Renal cortical epithelial cell (primary cell): ENCODE measurements at regions not wholly inside any gene's neighbourhood (a gene's known extent, or its start where the extent isn't known, plus 50 kb on each side); places are given as distances from the start of the nearest gene placed in this dataset.
A peak's percentile ranks its signal among the peaks of the same experiment; 100 is the strongest.

ENCODE experiments used
- DNase-seq: peaks from one replicate; pipeline ENCODE4 v3.0.0-alpha.2; 2011; ENCODE audit warnings: low read depth

DNA sequence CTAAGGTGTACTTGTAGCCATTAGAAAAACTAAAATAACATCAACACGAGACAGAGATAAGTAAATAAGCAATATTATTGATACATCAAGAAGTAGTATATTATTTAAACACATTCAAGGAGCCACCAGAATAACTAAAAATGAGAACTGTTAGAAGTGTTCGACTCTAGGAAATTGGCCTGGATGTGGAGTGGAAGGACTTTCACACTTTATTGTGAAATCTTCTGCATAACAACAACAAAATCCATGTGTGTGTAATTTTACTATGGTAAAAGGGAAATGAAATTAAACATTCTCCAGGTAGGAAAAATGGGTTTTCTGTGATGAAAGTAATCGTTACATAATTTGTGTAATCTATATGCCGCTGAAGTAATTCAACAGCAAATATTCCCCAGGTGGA, 96.3 kb upstream of the RNF152 start:
- no peak for DNase-seq

DNA sequence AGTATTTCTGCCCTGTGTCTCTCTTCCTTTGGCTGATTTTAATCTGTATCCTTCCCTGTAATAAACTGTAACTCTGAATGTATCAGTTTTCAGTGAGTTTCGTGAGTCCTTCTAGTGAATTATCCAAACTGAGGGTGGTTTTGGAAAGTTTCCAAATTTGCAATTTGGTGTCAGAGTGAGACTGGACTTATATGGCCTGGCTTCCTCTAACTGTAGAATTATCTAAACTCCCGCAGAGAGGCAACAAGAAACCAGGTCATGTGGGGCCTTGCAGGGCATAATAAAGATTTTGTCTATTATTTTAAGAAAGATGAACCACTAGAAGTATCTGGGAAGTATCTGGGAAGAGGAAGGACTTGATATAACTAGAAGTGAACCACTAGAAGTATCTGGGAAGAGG, 95.3 kb upstream of the RNF152 start:
- no peak for DNase-seq

DNA sequence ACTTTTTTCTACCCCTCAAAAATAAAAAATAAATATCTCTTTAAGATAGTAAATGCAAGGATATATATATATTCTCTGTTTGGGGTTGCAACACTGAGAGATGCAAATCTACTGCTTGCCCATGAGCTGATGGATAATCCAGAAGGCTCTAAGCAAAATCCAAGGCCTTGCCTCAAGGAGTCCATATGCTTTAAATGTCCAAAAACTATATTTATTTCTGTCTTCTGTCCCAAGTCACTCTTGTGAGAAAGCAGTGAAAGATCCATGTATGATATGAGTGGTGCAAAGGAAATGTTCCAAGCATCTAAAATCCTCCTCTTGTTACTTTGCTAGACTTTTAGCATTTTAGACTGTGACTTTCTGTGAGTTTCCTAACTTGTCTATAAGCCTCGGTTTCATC, 92.9 kb upstream of the RNF152 start:
- no peak for DNase-seq

DNA sequence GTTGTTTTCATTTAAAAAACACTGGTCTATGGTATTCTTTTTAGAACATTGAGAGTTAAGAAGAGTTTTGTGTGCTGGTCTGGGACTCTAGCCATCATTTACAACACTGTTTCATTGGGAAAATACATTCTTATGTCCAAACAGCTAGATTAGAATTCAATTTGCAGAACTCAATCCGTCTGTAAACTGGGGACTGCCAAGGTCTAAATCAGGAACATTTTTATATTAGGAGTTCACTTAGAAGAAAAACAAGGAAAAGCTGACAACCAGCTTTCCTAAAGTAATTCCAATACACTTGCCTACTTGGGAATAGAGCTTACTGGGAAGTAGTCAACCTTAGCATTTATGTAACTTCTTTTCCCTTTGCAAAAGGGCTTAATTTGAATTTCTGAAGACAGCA, 91.5 kb upstream of the RNF152 start:
- no peak for DNase-seq

DNA sequence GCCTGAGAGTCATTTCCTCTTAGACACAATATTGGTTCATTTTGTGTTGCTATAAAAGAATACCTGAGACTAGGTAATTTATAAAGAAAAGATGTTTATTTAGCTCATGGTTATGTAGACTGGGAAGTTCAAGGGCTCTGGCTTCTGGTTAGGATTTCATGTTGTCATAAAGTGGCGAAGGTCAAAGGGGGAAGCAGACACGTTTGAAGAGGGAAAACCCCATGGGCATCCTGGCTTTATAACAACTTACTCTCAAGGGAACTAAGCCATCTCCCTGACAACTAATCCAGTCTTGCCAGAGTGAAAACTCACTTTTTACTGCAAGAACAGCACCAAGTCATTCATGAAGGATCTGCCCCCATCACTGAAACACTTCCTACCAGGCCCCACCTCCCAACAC, 89.7 kb upstream of the RNF152 start:
- no peak for DNase-seq

DNA sequence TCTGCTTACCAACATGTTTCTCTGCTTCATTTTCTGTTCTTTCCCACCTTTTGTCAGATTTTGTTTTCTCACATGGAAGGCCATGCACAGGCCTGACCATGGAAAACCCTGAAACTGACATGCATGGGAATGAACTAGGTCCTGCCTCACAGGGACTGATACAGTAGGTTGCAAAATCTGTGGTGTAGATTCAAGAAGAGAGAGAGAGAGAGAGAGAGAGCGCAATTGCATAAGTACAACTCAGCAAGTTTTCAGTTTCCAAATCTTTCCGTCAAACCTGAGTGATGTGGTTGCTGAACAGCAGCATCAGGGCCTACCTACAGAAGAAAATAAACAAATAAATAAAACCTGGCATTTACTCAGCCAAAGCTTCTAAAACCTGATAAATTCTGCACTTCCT, 87.5 kb upstream of the RNF152 start:
- DNase-seq: no peak

DNA sequence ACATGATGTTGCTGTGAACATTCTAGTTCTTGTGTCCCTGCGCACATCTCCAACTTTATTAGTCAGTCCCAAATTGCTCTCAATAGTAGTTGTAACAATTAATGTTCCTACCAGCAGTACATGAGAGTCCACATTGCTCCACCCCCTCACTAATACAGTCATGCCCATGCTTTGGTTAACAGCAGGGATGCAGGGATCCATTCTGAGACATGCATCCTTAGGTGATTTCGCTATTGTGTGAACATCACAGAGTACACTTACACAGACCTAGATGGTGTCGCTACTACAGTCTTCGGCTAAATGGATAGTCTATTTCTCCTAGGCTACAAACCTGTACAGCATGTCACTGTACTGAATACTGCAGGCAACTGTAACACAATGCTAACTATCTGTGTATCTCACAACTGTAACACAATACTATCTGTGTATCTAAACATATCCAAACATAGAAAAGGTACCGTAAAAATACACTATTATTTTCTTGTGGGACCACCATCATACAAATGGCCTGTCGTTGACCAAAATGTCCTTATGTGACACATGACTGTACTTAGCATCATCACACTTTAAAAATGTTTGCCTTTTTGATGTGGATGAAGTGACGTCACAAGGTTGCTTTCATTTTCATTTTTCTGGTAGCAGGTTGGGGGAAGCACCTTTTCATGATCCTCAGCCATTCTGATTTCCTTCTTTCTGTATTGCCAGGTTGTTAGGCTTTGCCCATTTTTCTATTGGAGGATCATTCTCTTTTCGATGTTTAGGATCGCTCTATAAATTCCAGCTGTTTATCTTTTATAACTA, 82.9 kb upstream of the RNF152 start:
- no peak for DNase-seq

DNA sequence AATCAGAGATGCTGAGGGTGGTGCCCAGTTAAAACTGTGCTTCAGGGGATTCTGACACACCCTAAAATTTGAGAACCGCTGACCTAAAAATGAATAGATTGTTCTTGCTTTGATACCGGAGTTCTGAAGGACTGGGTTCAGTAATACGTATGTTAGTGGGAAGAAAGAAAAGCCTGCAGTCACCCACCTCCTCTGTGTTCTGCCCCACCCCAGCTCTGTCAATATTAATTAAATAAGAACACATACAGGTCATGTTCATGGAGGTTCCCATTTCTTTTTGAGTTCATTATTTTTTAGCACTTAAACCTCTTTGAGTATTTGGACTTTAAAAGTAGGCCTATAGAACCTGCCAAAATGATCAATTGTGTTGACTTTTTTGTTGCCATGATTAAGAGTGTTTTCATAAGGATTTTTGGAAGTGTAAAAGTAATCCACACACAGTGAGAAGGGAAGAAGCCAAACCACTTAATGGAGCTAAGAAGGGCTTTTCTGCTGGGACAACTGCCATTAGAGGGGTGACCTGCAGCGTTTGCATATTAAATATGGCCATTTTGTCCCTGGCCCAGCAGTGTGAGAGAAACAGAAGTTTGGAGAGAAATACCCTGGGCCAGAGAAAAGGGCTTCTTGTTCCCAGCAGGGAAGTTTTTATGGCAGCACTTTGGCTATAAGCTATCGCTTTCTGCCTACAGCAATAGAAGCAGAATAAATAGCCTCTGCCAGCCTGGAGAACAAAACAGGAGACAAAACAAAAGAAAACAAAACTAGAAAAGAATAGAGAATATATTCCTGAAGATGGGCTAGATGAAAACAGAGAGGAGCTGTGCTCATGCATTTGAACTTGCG, 80.7 kb upstream of the RNF152 start:
- no peak for DNase-seq

DNA sequence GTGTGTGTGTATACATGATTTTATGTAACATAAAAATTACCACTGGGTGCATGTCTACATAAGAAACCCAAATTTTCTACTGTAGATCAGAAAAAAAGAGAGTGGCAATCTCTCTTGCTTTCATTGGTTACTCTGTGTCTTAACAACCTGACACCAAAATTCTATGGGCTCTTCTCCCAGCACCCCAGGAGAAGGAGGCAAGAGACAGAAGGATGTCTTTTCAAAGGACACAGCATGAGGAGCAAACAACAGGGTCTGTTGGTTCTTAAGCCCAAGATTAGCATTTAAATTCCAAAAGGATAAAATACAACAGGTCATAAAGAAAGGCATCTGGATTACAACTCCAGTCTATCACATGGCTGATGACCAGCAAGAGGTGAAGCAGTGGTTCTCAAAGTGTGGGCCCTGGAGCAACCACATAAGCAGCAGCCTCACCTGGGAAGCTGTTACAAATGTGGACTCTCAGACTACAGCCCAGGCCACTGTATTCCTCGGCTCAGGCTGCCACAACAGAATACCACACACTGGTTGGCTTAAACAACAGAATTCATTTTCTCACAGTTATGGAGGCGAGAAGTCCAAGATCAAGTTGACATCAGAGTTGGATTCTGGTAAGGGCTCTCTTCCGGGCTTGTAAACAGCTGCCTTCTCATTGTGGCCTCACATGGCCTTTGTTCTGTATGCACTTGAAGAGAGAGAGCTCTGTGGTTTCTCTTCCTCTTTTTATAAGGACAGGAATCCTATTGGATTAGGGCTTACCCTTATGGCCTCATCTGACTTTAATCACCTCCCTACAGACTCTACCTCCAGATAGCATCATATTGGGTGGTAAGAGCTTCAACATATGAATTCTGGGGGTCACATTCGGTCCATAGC, 79.8 kb upstream of the RNF152 start:
- DNase-seq: no peak

DNA sequence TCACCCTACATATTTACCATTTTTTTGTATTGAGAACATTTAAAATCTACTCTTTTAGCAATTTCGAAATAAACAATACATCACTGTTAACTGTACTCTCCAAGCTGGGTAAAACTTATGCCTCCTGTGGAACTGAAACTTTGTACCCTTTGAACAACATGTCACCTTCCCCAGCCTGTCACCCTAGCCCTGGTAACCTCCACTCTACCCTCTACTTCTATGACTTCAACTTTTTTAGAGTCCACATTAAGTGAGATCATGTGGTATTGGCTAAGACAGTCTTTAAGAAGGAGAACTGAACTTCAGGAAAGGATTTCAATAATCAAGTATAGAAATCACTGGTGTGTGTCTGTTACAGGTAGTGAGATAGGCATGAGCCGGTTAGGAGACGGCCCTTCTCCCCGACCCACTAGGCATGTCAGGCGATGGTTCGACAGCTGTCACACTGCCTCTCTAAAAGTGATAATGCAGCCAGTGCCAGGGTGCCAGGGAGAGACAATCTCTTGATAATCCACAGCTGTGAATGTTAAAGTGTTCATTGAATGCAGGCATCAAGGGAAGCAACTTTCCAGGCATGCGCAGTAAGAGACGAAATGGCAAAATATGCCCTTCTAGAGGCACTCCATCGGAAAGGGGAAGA, 74.6 kb upstream of the RNF152 start:
- no peak for DNase-seq

DNA sequence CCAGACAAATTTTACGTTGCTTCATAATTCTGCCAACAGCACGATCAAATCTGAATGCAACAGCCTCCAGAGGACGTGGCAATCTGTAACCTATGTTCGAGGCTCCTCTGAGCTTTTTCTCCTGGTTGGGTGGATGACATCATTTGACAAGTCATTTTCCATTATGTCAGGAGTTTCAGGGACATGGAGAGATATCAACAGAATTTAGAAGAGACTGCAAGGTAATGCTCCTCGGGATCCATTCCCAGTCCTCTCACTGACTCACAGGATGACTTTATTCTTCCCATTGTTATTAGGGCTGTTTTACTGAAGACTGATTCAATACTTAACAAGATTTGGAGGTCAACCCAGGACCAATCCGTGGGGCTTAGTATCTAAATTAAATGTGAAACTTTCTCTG, 72.5 kb upstream of the RNF152 start:
- DNase-seq: no peak

DNA sequence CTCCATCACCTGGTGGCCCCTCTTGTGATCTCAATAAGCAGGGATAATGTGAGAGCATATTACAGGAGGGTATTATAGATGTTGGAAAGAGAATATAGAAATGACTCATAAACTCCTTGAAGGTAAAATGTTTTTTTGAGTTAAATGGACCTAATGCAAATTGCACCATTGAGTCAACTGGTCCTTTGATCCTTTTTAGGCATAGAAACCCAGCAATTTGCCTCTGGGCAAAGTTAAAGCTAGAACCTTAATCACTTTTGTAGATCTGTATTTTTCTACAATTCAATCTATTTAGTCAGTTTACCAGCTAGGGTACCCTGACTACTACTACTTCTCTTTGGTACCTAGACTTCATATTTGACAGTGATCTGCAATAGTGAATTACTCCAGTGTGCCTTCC, 71.8 kb upstream of the RNF152 start:
- DNase-seq: no peak

DNA sequence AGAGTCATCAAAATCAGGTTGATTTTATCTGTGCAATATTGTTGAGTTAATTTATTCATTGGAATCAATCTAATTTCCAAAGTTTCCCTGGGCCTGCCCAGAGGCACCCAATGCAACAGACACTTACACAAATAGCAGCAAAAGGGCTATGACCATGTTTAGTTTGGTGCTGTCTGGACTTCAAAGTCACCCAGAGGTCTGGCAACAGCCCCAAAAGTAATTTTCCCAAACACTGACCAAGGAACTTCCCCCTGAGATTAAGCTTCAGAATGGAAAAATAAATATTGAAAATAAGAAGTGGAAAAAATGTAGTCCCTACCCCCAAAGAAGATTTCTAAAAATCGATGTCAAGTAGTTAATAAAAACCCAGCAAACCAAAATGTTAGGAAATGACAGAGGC, 70.9 kb upstream of the RNF152 start:
- DNase-seq: no peak

DNA sequence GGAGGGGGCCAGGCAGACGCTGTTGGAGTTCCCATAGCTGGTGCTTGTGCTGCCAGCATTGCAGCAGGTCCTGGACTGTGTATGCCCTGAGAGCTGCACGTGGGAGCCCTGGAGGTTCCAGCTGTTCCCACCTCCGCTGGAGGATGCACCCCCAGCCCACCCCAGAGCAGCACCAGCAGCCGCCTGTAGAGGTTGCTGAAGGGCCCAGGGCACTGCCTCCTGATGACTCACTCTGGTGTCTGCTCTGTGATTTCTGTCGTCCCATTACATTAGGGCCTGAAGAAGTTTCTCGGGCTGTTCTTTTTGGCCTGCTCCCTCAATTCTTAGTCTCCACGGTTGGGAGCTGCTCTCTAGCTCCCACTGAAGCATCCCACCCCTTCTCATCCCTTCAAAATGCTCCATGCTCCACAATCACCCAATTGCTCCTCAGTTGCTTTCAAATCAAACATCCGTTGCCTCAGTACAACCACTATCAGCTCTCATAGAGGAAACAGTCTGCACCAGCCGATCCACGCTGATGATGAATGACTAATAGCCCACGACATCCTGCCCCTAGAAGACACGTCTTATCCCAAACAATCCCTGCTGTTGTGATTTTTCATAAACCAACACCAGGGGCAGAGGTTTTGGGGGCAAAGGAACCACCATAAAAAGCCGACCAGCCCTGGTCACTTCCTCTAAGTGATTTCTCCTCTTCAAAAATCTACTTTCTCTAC, 65.2 kb upstream of the RNF152 start:
- DNase-seq: no peak

DNA sequence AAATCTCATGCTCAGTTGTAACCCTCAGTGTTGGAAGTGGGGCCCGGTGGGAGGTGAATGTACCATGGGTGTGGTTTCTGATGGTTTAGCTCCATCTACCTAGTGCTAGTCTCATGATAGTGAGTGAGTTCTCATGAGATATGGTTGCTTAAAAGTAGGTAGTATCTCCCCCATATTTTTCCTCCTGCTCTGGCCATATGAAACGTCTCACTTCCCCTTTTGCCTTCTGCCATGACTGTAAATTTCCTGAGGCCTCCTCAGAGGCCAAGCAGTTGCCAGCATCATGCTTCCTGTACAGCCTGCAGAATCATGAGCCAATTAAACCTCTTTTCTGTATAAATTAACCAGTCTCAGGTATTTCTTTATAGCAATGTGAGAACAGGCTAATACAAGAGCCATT, 62.8 kb upstream of the RNF152 start:
- no peak for DNase-seq

DNA sequence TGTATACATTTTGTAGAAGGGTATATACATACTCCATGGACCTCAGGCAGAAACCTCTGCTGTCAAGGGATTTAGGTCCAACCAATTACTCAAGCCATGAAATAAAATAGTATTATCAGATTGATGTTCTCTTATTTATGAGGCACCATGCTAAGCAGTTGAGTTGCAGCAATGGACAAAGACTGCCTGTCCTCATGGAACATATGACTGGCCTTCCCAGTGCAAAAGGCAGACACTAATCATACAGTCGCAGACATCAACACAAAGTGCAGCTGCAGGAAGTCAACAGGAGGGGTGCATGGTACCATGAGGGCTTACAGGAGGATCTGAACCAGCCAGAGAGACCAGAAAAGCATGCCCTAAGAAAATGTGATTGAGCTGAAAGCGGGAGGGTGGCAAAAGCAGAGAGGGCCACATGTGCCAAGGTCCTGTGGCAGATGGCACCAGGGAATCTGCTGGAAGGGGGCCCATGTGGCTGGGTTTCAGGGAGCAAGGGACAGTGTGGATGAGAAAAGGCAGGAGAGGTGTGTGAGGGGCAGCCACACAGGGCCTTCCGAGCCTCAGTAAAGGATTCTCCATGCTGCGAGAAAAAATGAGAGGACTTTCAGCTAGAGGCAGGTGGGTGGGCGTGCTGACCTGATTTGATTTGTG, 61.4 kb upstream of the RNF152 start:
- DNase-seq: no peak

DNA sequence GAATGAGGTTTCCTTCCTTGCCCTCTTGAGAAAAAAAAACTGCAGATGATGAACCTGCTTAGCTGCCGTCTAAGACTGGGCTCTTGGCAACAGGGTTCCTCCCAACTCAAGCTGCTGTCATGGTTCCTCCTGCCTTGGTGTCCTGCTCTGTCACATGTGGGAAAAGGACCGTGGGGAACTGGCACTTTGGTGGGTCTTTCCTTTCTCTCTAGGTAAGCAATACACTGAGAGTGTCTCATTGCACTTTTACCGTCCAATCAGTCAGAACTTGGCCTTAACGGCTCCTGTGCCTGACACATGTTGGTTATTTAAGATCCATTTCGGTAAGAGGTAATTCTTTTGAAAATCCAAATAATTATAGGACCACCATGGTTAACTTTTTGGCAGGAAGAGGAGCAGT, 60.8 kb upstream of the RNF152 start:
- DNase-seq: no peak

DNA sequence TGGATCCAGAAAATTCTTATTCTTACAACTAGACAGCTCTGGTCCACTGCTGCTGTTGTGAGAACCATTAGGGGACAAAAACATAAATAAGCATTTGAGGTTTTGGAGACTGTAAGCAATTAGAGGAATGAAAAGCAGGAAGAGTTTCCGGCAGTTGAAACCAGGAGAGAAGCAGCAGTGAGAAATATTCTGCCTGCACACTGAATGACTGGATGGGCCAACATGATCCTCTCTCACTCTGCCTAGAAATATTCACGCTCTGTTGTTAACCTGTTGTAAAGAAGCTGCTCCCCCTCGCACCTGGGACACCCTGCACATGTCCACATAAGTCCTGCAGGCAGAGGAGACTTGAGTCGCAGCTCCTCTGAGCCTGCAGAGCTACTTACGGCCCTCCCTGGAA, 60.4 kb upstream of the RNF152 start:
- DNase-seq: no peak

DNA sequence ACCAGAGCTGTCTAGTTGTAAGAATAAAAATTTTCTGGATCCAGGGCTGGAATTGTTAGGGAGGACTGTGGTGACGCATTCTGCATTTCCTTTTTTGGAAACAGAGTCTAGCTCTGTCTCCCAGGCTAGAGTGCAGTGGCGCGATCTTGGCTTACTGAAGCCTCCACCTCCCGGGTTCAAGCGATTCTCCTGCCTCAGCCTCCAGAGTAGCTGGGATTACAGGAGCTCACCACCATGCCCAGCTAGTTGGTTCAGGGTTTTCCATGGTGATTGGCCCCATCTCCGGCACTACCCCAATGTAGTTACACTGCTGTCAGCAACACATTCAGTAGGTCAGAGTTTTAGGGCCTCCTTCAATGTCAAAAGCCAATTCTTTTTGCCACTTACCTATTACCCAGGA, 58.6 kb upstream of the RNF152 start:
- DNase-seq: no peak

DNA sequence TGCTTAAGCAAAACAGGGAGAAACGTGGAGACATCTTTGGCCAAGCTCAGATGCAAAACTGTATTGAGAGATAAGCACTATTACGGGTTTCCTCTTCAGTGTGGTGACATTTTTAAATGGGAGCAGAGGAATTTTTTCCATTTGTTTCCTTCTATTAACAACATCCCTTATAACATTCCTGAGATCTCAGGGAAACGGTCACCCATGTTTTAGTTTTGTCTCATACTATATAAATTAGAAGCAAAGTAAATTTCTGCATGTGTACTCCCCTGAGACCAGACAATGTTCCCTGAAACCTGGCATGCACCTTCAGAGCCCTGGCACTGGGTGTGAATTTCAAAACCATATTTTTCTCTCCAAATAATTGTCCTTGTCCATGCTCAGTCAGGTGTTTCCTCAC, 57.6 kb upstream of the RNF152 start:
- no peak for DNase-seq

DNA sequence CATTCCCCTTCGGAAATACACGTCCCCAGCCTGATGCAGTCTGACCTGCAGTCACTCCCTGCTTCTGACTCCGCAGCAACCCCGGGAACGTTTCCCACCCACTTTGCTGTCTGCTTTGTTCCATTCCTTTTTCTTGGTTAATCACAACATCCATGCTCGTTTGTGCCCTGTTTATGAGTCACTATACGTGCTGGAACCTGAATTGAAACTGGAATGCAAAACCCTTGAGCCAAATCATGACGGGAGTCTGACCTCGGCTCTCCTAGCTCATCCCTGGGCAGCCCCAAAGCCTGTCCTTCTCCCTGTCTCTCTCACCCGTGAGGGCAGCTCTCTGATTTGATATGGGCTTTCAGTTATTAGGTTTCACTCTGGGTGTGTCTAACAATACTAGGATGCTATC, 57.1 kb upstream of the RNF152 start:
- peak; percentile 43 for DNase-seq
